GF-D8 (cell line): ENCODE measurements at regions not wholly inside any gene's neighbourhood (a gene's known extent, or its start where the extent isn't known, plus 50 kb on each side); places are given as distances from the start of the nearest gene placed in this dataset.

Source experiments
- DNase-seq: peaks from one replicate; lab custom pipeline; 2025; lab: John Stamatoyannopoulos, UW

DNA sequence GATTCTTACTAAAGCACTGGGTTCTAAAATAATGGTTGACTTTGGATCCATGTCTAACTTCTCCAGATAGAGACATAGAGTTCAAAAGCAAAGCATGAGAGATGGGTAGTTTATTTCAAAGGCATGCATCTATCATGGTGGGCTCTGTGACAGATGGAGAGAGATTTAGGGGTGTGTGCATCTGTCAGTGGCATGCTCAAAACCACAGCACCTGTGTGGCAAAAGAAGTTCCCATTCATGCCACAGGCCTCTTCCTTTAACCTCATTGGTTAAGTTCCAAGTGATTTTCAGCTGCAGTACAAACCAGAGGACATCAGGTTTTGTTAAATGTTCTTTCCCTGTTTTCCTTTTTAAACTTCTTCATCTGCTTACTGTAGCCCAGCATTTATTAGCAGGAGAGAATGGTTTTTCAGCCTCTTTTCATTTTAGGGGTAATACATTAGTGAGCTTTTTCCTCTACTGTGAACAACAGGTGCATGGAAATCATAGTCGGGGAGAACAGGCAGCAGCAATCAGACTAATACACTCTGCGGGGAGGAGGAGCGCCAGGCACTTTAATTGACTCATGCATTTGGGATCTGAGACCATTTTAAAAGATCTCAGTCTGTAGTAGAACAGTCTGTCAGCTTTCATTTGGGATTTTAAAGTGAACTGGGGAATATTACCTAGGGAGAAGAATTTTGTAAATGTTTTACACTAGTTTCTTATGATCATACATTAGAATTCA is 52.4 kb upstream of the UPP2 start:
- no peak for DNase-seq

DNA sequence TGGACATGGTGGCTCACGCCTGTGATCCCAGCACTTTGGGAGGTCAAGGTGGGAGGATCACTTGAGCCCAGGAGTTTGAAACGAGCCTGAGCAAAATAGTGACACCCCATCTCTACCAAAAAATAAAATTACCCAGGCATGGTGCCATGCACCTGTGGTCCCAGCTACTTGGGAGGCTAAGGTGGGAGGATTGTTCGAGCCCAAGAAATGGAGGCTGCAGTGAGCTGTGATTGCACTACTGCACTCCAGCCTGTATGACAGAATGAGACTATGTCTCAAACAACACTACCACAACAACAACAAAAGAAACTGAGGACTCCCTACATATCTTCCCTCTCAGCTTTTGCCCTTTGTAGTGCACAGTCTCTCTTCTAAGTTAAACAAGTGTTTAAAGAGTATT is 53.3 kb upstream of the UPP2 start:
- DNase-seq = no peak

DNA sequence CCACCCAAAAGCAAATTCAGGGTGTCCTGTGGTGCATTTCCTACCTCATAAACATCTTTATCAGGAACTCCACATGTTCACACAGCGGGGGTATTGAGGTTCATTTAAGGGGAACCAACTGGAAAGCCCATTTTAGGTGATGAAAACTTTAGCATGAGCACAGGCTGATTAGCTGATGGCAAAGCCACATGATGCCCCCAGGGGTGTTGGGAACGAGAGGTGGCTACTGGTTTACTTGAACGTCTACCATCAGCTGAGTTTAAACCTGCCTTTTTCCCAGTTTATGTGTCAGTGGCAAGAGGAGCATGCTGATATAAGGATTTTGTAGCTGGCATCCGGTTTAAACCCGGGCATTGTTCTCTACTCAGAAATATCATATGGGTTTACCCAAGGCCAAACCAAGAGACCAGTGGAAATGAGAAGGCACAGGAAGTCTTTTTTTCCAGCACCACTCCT is 54.5 kb upstream of the UPP2 start:
- no peak for DNase-seq

DNA sequence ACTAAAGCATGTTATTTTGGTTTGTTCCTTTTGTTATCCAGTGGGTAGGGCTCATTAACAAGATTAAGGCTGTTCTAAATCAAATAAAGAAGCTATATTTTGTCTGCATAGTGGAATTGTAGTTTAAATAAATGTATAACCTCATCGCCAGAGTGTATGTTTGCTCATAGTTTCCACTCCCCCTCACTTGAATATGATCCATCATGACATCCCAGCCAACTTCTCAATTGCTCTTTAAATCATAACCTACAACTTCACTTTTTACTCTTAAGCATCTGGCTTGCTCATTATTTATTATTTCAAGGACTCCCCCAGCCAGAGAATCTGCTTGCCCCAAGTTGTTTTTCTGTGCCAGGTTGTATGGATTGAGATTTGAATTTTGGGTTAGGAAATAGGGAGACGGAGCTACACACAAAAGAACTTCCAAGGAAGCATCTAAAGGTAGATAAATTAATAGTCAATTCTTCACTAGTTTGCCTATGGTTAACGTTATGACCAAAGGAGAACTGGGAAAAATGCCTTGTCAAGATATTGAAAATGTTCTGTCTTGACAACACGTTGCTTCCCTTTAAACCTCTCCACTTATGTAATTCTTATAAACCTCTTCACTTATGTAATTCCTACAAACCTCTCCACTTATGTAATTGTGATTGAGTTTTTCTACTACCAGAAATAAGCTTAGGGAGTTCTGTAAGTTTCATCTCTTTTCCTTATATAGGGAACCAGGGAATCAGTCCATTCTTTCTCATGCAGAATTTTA is 55.4 kb upstream of the UPP2 start:
- no peak for DNase-seq

DNA sequence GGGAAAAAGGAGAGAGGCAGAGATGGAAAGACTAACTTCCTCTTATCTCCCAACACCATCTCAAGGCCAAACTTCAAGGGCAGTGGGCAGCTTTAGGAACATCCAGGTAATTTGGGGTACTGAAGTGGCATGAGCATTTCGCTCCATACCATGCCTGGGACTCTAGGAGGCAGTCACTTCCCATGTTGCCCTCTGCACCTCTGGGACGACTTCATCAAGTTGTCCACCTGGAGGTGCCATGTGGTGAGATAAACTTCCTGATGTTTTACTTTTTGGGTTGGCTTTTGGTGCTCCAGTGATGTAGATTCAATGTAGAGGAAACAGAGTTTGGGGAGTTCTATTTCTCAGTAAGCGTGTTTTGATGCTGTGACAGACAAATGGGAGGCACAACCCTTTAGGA is 56.3 kb upstream of the UPP2 start:
- DNase-seq = no peak

DNA sequence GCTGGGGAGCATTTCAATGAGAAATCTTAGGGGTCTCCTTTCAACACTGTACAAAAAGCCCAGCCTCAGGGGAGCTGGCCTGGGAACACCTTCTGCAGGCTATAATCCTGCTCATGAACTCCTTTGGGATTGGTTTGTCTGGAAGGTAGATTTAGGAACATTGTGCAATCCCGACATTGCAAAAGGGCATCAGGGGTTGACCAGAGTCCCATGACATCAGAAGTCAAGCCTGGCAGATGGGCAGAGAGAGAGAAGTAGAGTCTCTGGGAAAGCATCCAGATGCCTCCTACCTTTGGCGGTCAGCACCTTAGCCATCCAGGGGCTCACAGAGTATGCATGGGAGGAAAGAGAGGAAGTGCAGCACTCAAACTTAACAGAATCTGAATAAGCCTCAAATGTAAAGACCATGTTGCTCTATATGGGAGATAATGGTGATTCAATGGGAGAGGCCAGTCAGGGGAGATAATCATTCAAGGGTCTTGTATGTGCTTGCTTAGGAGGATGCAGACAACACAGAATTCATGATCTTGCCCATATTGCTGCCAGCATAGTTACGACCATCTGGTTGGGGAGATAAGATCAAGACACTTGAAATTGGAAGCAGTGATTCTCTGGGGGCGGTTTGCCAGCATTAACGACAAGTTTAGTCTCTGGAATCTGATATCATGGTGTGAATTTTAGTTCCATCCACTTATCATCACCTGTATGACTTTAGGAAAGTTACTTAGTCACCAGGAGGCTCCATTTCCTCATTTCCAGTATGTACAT is 58.3 kb upstream of the UPP2 start:
- no peak for DNase-seq

GRCh38 chr2:158042666-158043065 is 59.0 kb upstream of the UPP2 start:
- DNase-seq = no peak

DNA sequence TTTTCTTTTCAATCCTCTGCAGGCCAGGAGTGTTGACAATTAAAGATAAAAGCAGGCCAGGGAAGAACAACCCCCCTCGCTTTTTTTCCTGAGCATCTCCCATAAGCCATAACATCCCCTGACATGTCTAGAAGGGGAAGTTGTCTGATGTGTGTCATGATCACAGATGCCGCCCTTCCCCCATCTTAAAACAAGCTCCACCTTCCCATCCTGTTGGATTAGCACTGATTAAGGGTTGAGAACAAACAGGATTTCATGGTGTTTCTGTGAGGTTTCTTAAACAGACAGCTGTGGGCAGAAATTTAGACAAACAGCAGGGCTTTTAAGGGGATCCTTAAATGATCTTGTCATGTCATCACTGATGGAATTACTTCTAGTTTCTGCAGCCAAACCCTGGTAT is 59.4 kb upstream of the UPP2 start:
- no peak for DNase-seq

DNA sequence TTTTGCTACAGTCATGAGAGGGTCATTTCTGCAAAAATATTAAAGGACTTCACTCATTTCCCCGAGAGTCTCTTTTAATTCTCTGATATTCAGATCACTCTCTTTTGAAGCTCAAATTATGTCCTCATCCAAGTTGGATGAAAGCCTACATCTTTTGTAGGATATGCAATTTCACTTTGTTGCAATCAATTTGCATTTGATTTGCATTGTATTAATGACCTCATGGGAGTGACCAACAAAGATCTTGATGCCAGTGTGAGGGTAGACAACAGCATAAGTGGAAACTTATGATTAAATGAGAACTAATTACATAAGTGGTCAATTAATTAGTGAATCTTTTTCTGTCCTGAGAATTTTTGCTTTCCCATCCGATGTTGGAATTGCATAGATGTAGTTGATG is 60.3 kb upstream of the UPP2 start:
- DNase-seq = no peak

DNA sequence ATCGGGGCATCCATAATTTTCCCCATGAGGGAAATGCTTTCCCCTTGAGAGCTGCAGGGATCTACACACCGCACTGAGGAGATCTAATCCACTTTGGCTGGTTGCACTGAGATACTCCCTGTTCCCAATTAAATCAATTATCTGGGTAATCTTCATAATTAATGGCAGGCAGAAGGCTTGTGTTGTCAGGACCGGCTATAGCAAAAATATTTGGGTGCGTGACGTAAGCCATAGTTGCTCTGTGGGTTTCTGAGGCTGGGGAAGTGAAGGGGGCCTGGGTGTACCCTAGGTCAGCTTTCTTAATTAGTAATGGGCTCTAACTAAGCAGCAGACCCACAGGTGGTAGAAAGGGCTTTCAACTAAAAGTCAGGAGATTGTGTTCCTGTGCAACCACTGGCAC is 62.8 kb upstream of the UPP2 start:
- DNase-seq = no peak

GRCh38 chr2:158034198-158034866 is 67.3 kb upstream of the UPP2 start:
- no peak for DNase-seq

DNA sequence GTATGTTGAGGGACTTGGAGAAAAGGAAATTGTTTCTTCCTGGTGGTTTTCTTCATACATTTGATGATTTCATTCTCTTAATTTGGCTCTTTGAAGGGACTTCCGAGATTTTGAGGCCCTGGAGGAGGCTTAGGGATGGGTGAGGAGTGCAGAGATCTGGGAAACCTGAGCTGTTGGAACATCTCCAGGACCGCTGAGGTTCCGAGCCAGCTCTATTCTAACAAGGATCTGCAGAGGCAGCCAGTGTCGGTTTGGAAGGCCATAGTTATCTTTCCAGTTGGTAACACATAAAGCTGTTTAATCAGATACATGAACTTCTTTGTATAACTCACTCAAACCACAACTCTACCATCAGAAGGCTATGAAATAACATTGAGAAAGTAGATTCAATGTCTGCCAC is 70.3 kb upstream of the UPP2 start:
- DNase-seq = no peak

- DNase-seq = no peak
Measured at GRCh38 chr2:158025255-158025996, 76.2 kb upstream of the UPP2 start.

GRCh38 chr2:158024288-158024898 is 77.3 kb upstream of the UPP2 start:
- no peak for DNase-seq

DNA sequence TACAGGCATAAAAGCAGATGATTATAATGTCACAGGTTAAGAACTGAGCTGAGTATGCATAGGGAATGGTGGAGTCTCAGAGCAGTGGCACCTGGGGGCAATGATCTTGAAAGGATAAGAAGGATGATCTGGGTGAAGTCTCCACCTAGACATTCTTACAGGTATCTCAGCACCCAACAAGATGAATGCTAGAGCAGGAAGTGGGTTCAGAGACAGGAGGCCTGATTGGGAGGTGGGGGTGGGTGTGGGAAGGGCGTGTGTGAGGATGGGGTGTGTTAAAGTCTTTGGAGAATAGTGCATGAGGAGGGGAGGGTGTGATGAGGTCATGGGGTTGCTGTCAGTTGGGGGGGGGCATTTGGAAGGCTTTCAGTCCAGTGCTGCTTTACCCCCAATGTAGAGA is 78.8 kb upstream of the UPP2 start:
- no peak for DNase-seq

DNA sequence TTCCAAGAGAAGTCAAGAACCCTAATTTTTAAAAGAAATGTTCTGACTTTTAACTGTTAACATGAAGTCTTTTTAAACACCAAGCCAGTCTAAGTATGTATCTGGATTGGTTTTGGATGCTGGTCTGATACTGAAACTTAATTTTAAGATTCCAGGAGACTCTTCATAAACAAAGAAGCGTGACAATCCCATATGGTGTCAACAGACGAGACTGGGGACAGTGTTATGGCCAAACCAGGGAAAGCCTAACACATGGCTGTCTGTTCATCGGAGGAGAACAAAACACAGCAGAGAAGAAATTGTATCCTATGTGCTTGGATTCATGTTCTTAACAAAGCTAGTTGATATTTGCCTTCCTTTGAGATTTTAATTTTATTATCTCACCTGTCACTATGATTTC is 80.5 kb upstream of the UPP2 start:
- no peak for DNase-seq

DNA sequence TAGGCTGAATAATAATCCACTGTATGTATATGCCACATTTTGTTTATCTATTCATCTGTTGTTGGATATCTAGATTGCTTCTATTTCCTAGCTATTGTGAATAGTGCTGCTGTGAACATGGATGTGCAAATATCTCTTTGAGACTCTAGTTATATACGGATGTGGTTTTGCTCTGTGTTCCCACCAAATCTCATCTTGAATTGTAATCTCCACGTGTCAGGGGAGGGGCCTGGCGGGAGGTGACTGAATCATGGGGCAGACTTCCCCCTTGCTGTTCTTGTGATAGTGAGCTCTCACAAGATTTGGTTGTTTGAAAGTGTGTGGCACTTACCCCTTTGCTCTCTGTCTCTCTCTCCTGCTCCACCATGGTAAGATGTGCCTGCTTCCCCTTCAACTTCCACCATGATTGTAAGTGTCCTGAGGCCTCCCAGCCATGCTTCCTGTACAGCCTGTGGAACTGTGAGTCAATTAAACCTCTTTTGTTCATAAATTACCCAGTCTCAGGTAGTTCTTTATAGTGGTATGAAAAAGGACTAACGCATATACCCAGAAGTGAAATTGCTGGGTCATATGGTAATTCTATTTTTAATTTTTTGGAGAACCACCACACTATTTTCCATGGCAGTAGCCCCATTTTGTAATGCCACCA is 86.1 kb upstream of the UPP2 start:
- DNase-seq = no peak

DNA sequence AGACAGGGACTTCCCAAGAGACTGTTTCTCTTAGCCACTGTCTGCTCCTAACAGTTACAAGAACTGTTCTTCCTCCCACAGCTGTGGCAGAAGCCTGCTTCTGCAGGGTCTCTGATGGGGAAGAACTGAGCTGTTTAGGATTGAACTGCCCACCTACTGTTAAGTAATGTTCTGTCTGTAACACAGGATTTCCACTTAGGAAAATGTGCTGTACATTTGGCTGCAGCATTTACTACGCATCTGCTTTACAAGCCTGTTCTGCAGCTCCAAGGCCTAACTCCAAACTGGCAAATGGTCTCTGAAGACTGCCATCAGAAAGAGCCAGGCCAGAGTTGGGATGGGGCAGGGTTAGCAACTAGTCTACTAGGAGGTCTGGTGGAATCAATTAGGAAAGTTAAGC is 87.8 kb upstream of the UPP2 start:
- DNase-seq = no peak

- no peak for DNase-seq
Measured at GRCh38 chr2:158011055-158011771, 90.5 kb upstream of the UPP2 start.

GRCh38 chr2:158009399-158009798 is 92.3 kb upstream of the UPP2 start:
- no peak for DNase-seq
